ENCODE measurements at regions not wholly inside any gene's neighbourhood (a gene's known extent, or its start where the extent isn't known, plus 50 kb on each side); places are given as distances from the start of the nearest gene placed in this dataset.

DNA sequence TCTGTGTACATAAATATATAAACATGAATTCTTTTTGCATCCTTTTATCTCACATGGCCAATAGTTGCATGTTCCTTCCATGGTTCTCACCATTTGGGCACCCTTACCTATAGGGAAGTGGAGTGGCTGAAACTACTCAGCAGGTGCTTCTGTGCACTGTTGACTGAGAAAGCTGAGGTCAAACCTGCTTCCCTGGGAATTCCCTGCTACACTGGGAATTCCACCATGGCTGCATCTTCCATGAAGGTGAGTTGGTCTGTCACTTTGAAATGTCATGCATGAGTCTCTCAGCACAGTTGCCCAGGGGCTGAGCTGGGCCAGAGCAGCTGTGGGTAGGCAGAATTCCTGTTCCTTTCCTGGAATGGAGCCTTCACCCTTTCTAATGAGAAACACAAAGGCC is 193.8 kb upstream of the PRSS16 start:
- no peak for DNase-seq

DNA sequence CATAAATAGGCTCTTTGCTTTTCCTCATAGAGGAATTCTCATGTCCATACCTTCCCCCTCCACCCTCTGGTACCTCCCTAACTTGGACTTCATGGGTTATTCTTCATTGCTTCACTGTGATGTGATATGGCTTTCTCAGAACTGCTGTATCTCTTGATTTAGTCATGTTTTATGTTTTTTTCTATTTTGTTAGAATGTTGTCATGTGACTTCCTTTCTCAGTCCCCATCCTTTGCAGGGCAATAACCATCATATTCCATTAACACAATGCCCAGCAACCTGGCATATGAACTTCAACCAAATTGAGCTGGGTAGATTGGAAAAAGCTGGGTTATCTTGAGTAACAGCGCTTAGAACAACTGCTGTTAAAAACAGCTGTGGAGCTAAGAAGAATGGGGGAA is 190.9 kb upstream of the PRSS16 start:
- DNase-seq: no peak

DNA sequence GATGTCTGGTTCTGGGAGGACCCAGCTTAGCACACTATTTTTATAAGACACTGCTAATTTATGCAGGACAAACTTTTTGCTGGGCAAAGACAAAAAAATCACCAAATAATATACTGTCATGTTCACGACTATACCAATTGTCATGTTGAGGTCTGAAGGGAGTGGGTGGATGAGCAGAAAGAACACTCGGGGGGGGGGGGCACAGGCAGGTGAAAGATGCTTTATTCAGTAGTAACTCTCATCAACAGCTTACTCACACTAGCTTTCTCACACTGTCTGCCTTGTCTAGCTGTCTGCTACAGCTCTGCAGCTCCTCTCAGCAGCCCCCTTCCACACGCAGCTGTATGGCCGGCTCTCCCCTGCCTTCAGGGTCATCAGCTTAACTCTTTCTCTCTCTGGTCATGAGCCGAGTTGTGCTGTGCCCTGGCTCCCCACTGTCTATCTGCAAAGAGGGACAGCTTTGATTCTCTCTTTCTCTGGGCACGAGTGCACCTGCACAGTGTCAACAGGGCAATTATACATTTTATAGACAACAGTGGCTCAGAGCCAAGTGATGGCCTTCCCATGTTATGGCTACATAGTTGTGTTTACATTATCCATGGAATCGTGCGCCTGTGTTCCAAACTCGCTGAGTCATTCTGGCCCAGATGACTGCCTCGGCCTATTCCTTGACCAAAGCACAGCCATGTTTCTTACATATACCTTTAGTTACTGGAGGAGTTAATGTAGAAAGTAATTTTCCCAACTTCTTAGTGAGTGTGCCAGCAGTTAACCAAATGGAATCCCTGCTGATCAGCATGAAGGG is 187.7 kb upstream of the PRSS16 start:
- no peak for DNase-seq

DNA sequence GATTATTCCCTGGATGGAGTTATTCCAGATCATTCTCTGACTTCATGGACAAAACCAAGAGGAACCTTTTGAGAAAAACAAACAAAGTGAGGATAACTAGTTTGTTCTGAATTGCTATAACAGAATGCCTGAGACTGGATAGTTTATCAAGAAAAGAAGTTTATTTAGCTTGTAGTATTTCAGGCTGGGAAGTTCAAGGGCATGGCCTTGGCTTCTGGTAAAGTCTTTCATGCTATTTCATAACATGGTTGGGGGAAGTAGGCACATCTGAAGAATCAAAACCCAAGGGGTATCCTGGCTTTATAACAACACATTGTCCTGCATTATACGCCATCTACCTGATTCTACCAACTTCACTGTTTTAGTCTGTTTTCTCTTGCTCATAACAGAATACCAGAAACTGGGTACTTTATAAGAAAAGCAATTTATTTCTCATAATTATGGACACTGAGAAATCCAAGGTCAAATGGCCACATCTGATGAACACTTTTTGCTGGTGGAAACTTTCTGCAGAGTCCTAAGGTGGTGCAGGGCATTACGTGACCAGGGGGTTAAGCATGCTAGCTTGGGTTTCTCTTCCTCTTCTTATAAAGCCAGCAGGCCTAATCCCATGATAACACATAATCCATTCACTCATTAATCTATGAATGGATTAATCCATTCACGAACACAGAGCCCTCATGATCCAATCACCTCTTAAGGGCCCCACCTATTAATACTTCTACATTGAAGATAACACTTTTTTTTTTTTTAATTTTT is 186.1 kb upstream of the PRSS16 start:
- DNase-seq: no peak

DNA sequence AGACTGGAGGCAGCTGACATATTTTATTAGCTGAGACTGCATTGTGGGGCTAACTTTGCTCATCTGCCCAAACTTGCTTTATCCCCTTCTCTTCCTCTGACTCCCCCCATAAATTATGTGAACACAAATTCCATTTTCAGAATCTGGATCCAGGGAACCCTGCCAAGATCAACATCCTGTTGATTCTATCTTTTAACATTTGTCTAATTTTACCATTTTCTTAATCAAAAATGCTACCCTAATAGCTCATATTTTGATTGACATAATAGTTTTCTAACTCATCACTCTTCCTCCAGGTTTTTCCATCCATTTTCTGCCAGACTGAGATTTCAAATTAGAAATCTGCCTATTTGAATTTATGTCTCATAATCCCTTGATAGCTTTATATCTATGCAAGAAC is 184.7 kb upstream of the PRSS16 start:
- DNase-seq: no peak

DNA sequence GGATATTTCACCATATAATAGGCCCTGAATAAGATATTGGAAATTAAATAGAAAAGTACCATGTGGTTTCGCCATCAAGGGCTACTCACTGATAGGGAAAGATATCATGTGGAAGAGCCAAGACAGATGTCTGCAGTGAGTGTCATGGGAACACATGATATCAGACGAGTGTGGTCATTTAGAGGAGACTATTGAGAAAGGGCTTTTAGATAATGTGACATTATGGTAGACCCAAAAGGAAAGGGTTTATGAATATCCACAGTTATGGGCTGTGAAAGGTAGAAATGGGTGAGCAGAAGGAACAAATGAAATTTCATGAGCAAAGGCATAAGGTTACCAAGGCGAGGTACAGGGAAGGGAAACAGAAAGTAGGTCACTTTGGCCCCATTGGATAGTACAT is 182.3 kb upstream of the PRSS16 start:
- no peak for DNase-seq

DNA sequence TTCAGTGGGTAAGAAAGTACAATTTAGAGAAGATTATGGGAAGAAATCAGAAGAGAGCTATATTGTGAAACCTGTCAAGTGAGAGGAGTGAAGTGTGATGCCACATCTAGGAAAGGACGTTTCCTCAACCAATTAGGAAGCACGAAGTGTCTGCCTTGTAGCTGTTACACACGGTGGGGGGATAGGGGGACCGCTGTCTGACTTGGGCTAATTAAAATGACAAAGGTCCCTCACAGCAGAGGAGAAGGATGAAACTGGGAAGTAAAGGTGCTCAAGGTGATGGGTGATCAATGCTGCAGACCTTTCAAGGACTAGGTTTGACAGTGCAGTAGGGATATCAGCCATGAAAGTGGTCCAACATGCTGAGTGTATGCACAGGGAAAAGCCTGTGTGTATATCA is 181.1 kb upstream of the PRSS16 start:
- no peak for DNase-seq

DNA sequence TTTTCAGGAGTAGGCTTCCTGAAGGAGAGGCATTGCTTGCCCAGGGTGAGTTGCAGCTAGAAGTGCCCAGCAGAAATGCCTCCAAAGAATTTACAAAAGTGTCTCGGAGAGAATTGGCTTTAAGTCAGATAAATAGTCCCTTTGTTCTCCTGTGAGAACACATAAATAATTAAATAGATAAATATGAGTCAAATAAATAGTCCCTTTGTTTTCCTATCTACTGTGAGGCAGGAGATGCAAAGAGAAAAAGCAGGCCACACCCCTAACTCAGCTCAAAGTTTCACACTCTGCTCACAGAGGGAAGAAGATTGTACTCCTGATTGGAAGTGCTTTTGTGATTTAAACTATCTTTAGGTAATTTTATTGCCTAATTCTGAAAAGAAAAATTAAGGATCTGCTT is 180.7 kb upstream of the PRSS16 start:
- DNase-seq: no peak

DNA sequence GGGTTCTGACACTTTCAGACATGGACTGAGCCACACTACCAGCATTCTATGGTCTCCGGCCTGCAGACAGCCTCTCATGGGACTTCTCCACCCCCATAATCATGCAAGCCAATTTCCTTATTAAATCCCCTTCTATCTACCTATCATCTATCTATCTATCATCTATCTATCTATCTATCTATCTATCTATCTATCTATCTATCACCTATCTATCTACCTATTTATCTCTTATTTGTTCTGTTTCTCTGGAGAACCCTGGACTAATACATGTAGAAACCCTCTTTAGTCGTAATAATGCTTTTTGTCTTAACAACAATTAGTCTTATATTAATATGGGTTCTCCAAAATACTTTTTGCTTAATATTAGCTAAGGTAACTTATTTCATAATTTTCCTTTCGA is 174.1 kb upstream of the PRSS16 start:
- no peak for DNase-seq

DNA sequence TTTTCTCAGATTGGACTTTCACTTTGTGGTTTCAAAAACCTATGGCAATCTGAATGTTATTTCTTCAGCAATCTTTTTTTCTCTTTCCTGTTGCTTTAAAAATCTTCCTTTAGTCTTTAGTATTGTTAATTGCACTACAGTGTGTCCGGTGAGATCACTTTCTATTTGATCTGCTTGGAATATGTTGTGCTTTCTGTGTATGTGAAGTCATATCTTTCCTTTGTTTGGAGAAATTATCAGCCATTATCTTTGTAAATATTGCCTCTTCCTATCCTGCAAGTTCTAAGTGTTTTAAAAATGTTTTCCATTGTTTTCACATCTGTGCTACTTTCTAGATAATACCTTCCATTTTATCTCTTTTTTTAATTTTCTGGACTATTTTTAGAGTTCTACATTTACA is 171.4 kb upstream of the PRSS16 start:
- DNase-seq: no peak

DNA sequence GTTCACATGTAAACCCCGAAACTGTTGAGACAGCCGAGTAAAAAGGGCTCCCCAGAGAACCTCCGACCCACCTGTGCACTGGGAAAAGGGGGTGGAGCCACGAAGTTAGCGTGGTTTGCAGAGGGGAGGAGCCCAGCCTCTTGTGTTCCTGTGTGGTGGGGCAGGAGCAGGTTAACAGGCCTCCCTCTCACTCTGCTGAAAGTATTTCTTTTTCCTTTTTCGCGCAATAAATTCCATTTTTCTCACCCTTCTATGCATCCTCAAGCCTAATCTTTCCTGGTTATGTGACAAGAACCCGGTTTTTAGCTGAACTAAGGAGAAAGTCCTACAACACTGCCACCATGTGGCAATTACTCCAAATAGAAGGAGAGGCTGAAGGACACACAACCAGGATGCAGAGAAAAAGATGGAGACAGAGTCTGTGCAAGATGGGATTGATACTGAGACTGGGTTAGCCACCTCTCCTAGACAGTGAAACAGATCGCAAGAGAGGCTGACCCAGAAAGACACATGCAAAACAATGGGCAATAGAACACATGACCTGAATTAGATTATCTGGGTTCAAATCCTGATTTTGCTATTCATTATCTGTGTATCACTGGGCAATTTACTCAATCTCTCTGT is 168.7 kb upstream of the PRSS16 start:
- DNase-seq: peak; percentile 68

DNA sequence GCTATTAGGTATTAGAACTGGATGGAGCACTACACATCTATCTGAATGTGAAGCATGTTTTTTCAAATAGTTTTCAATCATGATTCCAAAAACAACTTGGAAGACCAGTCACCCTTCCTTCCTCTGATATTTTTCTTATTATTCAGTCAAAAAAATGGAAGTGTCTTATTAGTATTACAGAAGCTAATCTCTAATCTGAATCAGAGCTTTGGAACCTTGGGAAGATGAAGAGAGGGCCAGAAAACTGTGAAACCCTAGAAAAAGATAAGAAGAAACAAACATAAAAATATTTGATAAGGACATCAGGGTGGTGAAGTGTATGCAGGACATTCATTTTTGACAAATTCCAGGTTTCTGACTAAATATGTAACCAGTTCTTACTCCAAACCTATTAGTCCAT is 166.3 kb upstream of the PRSS16 start:
- no peak for DNase-seq

DNA sequence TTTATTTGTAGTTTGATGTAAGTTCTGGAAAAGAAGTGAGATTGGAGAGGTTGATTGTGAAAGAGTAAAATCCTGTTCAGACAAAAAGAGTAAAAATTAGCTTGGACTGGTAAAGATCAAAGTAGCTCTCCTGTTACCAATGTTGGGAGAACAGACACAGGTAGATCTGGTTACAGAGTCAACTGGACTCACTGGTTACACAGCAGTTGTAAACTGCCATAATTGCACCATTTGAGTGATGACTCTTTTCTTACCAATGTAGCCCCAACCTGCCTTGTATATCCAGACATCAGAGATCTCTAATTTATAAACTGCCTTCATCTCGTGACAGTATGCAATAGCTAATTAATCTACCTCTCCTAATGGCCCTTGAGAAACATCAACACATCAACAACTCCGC is 165.6 kb upstream of the PRSS16 start:
- DNase-seq: no peak

DNA sequence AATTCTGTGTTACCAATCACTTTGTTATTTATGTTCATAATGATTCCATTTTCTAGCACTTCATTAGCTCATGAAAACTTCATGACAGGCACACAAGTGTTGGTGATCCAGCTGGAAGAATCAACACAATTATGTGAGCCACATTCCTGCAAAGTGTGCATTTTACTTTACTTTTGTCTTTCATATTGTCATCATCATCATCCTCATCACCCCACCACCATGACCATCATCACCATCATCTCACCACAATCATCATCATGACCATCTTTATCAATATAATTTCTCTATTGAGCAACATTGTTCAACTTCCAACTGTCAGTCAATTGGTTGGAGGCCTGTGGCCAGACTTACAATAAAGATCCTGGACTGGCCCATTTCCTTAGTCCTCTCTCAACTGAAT is 159.4 kb upstream of the PRSS16 start:
- no peak for DNase-seq

DNA sequence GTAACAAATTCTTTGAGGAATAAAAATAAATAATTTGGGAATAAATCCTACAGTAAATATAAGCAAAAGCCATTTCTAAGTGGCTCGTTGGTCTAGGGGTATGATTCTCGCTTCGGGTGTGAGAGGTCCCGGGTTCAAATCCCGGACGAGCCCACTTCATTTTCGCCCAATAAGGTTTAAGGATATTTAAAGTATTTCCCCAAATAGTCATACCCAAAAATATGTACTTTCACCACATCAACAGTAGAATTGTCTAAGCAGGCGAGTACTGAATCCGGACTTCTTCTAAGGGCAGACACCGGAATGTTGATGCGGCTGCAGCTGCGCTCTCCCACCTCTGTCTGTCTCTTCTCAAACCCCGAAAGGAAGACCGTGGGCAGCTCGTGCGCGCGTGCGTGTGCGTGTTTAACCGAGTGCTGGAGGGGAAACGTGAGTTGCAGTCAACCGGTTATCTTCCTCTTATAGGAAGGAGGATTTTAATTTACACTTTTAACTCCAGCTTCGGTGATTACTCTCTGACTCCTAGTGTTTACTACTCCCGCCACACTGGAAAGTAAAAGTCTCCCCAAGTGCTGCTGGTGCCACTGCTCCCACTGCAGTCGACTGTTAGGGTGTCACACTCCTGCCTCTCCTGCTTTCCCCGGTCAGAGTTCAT is 155.7 kb upstream of the PRSS16 start:
- DNase-seq: peak; percentile 95

DNA sequence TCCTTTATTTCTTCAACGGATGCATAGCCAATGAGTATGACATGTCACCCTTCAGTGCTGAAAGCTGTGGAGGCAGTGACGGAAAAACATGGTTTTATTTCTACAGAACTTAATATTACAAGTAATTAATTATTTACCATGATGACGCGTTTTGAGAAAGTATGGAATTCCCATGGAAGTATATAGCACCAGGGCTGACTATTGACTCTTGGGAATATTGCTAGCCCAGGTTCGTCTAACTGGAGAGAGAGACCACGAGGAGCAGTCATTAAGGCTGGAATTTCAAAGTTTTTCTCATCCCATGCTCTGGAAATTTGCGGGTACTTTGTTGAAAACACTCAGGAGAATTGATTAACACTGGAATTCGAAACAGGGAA is 155.2 kb upstream of the PRSS16 start:
- no peak for DNase-seq

DNA sequence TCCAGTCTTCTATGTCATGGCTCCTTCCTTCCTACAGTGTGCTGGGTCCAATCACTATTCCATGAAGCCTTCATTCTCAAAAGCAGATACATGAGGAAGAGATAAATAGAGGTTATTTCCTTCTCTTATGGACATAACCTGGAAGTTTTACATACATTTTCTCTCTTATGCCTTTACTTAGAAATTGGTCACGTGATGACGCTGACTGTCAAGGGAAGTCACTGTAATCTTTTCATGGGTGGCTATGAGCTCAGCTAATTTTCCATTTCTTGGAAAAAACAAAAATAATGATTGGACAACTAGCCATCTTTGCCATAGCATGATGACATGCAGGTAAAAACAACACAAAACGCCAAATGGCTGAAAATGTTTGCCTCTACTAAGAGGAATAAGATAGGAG is 151.6 kb upstream of the PRSS16 start:
- no peak for DNase-seq

DNA sequence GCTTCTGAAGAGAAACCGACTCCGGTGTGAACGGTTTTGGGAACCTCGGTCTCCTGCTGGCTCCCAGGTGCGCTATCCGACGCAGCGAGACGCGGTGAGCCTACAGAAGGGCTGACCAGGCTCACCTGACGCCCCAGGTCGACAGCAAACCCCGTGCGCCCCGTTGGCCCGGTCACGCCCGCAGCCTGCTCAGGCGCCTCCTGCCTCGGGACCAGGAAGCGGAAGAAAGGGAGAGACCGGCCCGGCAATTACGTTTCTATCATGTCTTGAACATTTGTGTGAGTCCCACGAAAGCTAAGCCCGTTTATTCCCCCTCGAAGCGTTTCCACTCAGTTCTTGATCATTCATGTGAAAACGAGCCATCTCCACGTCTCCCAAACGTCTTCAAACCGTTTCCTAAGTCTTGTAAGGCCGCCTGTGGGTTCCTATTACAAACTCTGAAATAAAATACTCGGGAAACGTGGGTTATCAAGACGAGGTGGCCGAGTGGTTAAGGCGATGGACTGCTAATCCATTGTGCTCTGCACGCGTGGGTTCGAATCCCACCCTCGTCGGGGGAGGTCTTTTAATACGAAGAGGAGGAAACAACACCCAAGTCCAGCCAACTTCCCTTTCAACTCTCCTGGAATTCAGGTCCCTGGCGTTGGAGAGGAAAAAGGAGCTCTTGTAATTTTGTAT is 150.5 kb upstream of the PRSS16 start:
- peak; percentile 84 for DNase-seq

DNA sequence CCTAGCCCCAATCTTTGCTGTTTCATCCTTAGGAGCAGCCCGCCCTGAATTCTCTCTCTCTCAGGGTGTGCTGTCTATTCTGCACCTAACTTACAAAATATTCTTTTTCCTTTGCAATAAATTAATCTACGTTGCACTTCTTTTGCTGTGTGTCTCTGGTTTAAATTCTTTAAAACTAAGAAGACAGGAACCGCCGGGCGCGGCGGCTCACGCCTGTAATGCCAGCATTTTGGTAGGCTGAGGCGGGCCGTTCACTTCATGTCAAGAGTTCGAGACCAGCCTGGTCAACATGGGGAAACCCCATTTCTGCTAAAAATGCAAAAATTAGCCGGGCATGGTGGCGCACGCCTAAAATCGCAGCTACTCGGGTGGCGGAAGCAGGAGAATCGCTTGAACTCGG is 148.5 kb upstream of the PRSS16 start:
- no peak for DNase-seq

DNA sequence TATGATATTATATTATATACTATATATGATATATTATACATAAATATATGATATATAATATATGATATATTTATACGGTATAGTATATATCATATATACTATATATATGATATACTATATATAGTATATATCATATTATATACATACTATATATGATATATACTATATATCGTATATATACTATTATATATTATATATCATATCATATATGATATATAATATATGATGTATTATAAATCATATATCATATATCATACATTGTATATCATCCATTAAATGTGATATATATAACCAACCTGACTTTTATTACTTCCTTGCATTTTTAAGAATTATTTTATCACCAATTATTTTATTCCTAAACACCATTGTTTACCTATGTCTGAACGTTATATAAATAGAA is 146.6 kb upstream of the PRSS16 start:
- DNase-seq: no peak

DNA sequence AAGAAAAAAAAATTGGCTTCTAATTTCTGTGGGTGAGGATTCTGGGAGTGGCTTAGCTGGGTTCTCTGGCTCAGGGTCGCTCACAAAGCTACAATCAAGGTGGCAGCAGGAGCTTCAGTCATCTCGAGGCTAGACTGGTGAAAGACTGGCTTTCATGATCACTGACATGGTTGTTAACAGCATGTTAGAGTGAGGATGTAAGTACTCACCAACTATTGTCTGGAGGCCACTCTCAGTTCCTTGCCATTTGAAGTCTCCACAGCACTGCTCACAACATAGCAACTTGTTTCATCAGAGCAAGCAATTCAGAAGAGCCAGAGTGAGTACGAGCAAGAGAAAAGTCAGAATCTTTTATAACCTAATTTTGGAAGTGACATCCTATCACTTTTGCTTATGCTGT is 145.7 kb upstream of the PRSS16 start:
- no peak for DNase-seq

DNA sequence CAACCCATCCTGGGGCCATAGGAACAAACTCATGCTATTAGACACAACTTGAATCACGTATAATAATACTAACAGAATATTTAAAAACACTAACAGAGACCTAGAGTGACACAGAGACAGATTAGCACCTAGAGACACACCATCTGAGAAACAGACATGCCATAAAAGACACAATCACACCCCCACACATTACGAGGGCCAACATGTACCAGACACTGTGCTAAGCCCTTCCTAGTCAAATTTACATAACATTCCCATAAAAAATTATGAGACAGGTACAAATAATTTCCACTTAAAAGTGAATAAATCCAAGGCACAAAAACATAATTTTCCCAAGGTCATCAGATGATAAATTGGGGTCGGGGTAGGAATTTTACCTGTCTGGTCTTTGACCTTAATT is 141.1 kb upstream of the PRSS16 start:
- DNase-seq: no peak

DNA sequence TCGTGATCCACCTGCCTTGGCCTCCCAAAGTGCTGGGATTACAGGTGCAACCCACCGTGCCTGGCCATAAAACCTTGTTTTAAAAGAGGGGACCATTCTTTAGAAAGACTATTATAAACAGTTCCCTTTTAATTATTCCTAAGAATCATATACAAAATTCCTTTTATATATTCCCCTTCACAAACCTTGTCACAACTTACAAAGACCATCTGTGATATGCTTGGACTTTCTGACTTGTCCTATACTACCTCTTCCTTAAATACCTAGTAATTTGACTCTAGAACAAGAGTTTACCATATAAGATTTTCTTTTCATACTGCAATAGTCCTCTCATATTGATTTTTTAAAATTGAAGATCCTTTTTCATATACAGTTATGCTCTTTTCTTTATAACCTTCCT is 135.8 kb upstream of the PRSS16 start:
- no peak for DNase-seq
